Upper lobe of right lung (tissue), 1 donor: ENCODE measurements at regions not wholly inside any gene's neighbourhood (a gene's known extent, or its start where the extent isn't known, plus 50 kb on each side); places are given as distances from the start of the nearest gene placed in this dataset.

Experiments
- ATAC-seq: fragments of 200-7000 bp; cut with Tn5 transposase; one replicate; pipeline ENCODE4 v1.9.1; 2020; ENCODE audit warnings: mild to moderate bottlenecking, moderate library complexity
- DNase-seq: peaks from one replicate; pipeline ENCODE4 v3.0.0-alpha.2; 2020
- H3K27ac ChIP-seq: fragments of 200-600 bp; one replicate; pipeline ENCODE4 v1.8.0; 2022
- H3K27me3 ChIP-seq: fragments of 200-600 bp; one replicate; pipeline ENCODE4 v1.8.0; 2022; ENCODE audit warnings: mild to moderate bottlenecking
- H3K36me3 ChIP-seq: fragments of 200-600 bp; one replicate; pipeline ENCODE4 v1.8.0; 2022
- H3K4me1 ChIP-seq: fragments of 200-600 bp; one replicate; pipeline ENCODE4 v1.8.0; 2022
- H3K4me3 ChIP-seq: fragments of 200-600 bp; one replicate; pipeline ENCODE4 v1.8.0; 2022; ENCODE audit warnings: mild to moderate bottlenecking
- H3K9me3 ChIP-seq: fragments of 200-600 bp; one replicate; pipeline ENCODE4 v1.8.0; 2022
- CTCF ChIP-seq: fragments of 200-600 bp; IDR thresholded peaks from one replicate; pipeline ENCODE4 v1.8.0; 2022; ENCODE audit warnings: antibody characterized with exemption
- intact Hi-C: fragments of 100-400 bp; cut with DNase I; formaldehyde crosslinking; loops from one replicate; pipeline ENCODE4 v1.11.0; 2022
- donor health status: DM: no; HTN: yes; CAD: no; lungs with severe emphysema.

DNA sequence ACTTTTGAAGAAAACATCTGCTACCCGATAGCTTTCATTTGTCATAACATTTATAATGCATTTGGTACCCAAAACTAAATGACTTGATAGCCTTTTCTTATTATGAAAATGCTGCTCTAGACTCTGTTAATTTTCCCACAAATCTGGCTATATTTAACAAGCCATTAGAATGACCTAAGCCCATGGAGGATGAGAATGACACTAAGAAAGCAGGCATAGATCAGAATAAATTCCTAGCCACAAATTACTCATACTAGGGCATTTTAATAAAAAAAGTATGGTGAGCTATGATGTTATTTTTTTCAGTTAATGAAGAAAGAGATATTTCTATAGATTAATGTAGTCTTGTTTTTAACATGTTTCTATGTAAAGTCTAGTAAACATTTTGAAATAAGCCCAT is 1728.3 kb downstream of the SUCLG1 start:
- intact Hi-C loops, result no loop called here
- ATAC-seq, result no peak
- no peaks in the 10 kb centered on the region for H3K27me3 ChIP-seq

GRCh38 chr2:82728090-82728489 is 1731.0 kb downstream of the SUCLG1 start:
- no peaks in the 10 kb centered on the region for H3K27me3 ChIP-seq
- no peaks in the 10 kb centered on the region for H3K36me3 ChIP-seq
- no peaks in the 10 kb centered on the region for H3K9me3 ChIP-seq
- intact Hi-C loops, result no loop called here
- TF ChIP-seq CTCF, result no peak
- no peak for DNase-seq
- no peak for ATAC-seq
- no peaks in the 10 kb centered on the region for H3K4me1 ChIP-seq
- no peak overlapping the region for H3K4me3 ChIP-seq
- no peak overlapping the region for H3K27ac ChIP-seq

More for the DNA sequence above, 1728.3 kb downstream of the SUCLG1 start:
- Histone ChIP-seq H3K9me3 (no peaks in the 10 kb centered on the region), H3K27ac (no peak overlapping the region), H3K36me3 (no peaks in the 10 kb centered on the region), H3K4me3 (no peak overlapping the region), H3K4me1 (no peaks in the 10 kb centered on the region)
- TF ChIP-seq CTCF, result no peak
- no peak for DNase-seq

DNA sequence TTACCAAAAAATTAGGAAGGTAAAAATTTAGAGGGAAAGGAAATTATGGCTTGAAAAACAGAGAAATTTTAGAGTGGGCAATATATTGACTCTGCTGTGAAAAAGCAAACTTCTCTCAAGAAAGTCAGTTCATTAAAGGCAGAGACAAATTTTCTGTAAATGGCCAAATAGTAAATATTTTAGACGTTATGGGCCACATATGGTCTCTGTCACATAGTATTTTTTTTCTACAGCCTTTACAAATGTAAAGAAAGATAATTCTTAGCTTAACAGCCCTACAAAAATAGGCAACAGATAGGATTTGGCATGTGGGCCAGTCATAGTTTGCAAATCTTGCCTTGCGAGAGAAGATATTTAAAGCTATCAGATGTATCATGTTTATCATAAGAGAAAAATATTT is 1750.4 kb downstream of the SUCLG1 start:
- DNase-seq (no peak), ATAC-seq (no peak)
- Histone ChIP-seq H3K27me3 (no peaks in the 10 kb centered on the region), H3K4me3 (no peak overlapping the region), H3K36me3 (no peaks in the 10 kb centered on the region), H3K9me3 (no peaks in the 10 kb centered on the region), H3K4me1 (no peaks in the 10 kb centered on the region), H3K27ac (no peak overlapping the region)
- TF ChIP-seq CTCF, result no peak
- intact Hi-C loops, result no loop called here

- intact Hi-C loops, result no loop called here
- Histone ChIP-seq H3K9me3 (no peaks in the 10 kb centered on the region), H3K4me1 (no peaks in the 10 kb centered on the region), H3K27me3 (no peaks in the 10 kb centered on the region), H3K36me3 (no peaks in the 10 kb centered on the region), H3K4me3 (no peak overlapping the region), H3K27ac (no peak overlapping the region)
- ATAC-seq, result no peak
- no peak for DNase-seq
- TF ChIP-seq CTCF, result no peak
These were observed 1761.8 kb downstream of the SUCLG1 start for GRCh38 chr2:82697231-82697630.

DNA sequence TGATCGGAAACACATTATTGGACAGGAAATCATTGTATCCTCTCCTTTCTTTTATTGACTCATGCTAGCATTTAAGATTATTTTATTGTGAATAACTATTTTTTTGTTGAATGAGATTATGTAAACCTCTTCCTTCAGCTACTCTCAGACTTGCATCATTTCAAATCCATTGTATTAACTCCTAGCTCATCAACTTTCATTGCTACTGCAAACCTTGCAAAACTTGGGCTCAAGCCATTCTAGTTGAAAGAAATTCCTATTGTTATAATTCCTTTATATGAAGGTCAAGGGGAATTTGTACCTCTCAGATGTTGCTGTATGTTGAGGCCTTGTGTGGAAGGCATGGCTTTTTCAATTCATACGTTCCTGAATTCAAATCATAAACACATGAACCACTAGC is 1764.6 kb downstream of the SUCLG1 start:
- H3K27me3 ChIP-seq, result no peaks in the 10 kb centered on the region
- intact Hi-C loops, result no loop called here
- no peak for ATAC-seq

More for the DNA sequence above, 1764.6 kb downstream of the SUCLG1 start:
- Histone ChIP-seq H3K4me1 (no peaks in the 10 kb centered on the region), H3K4me3 (no peak overlapping the region), H3K36me3 (no peaks in the 10 kb centered on the region), H3K9me3 (no peaks in the 10 kb centered on the region), H3K27ac (no peak overlapping the region)
- no peak for TF ChIP-seq CTCF
- DNase-seq, result no peak
